GM18870 (cell line): ENCODE measurements at regions not wholly inside any gene's neighbourhood (a gene's known extent, or its start where the extent isn't known, plus 50 kb on each side); places are given as distances from the start of the nearest gene placed in this dataset.
A peak's percentile ranks its signal among the peaks of the same experiment; 100 is the strongest.

Source experiments
- ATAC-seq: cut with Tn5 transposase; IDR thresholded peaks from one replicate; pipeline ENCODE4 v1.9.1; 2021; ENCODE audit warnings: moderate library complexity; ENCODE audit not compliant: unreplicated experiment

DNA sequence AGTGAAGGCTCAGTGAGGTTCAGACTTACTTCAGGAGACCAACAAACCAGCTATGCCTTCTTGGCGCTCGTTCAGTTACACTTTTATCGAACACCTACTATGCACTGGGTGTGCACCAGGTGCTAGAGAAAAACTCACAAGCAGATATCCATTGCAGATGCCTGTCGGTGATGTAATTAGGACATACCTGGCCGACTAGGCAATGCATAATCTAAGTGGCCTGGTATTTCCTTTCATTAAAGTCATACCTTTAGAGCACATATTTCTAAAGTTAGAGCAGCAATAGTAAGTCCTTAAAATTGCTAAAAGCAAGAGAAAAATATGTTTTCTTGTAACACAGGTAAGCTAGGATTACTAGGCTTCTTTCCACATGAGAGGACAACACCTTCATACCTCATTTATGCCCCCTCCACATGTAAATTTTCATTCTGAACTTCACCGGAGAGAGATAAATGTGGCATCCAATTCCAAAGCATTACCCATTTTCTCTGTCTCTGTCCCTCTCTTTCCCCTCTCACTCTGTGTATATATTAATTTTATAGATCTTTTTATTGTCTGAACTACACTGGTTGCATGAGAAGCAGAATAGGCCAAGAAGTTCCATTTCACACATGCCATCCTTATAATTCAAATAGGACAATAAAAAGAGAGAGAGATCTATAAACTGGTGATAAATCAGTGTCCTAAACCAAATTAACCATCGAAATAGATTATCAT, 242.2 kb downstream of the SPTSSA start:
- ATAC-seq: no peak

GRCh38 chr14:34218881-34219280, 243.2 kb downstream of the SPTSSA start:
- no peak for ATAC-seq

- no peak for ATAC-seq
These were observed 247.1 kb downstream of the SPTSSA start for GRCh38 chr14:34214961-34215360.

GRCh38 chr14:34213332-34213731, 248.7 kb downstream of the SPTSSA start:
- no peak for ATAC-seq

DNA sequence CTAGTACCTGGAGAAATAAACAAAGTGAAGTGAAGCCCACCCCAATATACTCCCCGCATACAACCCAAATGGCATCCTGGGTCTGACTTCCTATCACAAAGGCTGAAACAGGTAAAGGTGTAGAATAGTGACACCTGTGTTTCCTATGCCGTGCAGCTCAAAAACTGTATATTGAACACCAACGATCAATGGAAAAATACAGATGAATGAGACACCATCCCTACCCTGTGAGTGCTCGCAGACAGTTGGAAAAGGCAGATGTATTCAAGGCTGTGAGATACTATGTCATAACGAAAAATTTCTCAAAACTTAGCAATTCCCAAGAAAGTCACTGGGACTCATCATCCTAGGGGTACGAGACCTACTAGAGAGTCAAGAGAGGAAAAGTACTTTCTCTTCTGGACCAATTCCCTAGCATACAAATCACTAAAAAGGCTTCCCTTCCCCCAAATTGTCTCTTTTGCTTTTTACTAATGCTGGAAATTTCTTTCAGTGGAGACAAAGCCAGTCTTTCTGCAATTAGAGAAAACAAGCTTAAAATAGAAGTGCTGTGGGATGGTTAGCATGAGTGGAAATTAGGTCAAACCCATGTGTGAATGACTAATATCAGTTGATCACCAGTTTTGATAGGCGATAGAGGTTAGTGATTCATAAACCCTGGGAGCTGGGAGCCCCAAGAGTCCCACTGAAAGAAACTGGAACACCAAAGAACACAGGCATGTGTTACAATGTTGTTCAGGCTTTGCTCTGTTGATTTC, 249.7 kb downstream of the SPTSSA start:
- ATAC-seq: no peak

- peak; percentile 93 for ATAC-seq
These were observed 250.3 kb downstream of the SPTSSA start for GRCh38 chr14:34211732-34212131.

- ATAC-seq: no peak
These were observed 253.5 kb downstream of the SPTSSA start for GRCh38 chr14:34208532-34208931.

- no peak for ATAC-seq
These were observed 254.9 kb upstream of the EGLN3 start for GRCh38 chr14:34205799-34206198.

GRCh38 chr14:34204774-34205173, 253.9 kb upstream of the EGLN3 start:
- ATAC-seq: no peak

DNA sequence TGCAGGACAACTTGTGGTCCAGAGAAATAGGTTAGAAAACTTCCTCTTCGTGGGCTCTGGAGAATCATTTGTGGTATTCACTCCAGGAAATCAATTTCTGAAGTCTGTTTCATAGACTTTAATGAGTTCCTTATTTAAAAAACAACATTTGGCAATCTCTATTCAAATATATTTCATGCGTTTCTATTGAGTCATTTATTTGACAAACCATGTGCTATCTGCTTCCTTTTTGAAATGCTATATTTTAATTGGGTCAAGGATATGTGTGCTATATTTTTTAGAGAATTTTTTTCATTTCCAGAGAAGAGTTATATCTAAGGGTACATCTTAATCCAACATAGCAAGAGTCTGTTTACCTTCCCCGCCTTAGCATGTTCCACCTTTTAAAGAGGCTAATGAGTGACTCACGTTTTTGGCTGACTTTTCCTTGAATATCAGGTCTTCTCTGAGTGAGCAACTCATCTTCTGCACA, 252.4 kb upstream of the EGLN3 start:
- ATAC-seq: no peak

GRCh38 chr14:34201909-34202637, 251.2 kb upstream of the EGLN3 start:
- no peak for ATAC-seq

DNA sequence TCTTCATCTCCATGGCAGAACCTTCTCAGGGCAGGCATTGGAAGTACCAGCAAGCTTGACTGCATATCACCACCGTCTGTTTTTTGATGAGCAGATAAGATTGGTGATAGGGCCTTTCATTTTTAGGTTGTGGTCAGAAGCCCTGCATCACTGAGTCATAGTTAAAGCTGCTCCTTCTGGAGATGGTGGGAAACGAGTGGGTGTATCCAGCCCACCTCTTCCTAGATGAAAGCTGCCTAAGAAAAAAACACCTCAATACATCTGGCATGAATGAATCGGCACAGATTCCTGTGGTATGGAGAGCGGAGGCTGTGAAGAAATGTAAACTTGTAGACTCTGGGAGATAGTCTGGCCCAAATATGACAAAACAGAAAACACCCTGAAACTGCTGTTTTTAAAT, 248.7 kb upstream of the EGLN3 start:
- no peak for ATAC-seq

DNA sequence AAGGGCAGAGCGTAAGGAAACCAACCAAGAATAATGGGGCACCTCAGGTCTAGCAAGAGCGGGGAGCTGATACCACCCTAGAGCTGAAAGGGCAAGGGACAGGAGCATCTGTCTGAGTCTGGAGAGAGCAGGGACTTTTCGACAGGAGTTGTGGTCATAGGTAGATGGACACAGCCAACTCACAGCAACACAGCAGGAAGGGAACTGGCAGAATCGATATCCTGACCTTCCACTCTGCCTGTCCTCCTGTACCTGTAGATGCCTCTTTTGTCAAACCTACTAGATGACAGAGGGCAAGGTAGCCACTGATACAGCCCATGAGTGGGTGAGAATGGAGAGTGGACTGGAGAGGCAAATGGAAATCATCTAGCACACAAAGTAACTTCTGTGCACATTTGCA, 247.2 kb upstream of the EGLN3 start:
- no peak for ATAC-seq

- no peak for ATAC-seq
These were observed 245.1 kb upstream of the EGLN3 start for GRCh38 chr14:34195964-34196363.

GRCh38 chr14:34190717-34191116, 239.8 kb upstream of the EGLN3 start:
- no peak for ATAC-seq

DNA sequence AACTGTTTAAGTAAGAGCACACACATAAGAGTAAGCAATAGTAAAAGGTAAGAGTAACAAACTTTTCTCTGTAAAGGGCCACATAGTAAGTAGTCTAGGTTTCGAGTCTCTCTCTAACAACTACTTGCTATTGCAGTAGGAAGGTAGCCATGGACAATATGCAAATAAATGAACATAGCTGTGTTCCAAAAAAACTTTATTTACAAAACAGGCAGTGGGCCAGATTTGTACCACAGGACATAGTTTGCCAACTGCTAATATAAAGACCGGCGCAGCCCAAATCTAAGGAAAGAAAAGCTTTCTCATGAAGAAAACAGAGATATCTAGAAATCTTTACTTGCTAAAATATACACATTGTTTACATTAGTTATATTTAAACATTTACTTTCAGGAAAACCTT, 239.0 kb upstream of the EGLN3 start:
- no peak for ATAC-seq

DNA sequence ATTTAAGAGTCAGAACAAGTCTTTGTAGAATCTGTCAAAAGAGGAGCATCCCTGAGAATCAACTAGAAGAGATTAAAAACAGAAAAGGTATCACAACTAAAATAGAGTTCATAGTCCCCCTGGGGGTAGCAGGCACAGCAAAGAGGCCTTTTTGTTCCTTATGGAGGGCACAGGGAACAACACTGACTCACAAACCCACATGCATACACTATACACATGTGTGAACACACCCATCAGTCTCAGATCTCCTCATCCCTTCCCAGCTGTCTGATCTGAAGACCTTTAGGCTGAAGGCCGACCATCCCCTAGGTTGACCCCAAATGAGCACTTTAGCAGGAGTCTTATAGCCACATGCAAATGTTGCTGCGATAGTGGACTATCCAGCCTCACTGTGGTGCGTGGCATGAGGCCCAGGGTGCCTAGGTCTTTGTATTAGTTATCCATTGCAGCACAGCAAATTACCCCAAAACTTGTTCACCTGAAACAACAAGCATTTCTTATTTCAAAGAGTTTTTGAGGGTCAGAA, 236.7 kb upstream of the EGLN3 start:
- no peak for ATAC-seq

GRCh38 chr14:34187061-34187460, 236.2 kb upstream of the EGLN3 start:
- no peak for ATAC-seq

DNA sequence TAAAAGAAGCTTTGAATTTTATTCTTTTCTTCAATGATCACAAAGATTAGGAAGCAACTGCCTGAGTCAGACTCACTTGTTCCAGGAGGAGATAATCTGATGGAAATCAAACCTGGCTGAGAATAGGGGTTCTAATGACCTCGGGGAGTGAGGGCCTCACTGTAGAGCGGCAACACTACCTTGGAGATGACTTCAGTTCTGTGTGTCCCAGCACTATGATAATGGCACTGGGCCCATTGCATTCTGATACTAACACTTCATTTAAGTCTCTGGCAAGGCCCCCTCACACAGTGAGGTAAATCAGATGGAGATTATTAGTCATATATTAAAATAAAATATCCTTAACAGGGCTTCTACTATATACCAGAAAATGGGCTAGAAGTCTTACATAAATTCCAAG, 233.3 kb upstream of the EGLN3 start:
- no peak for ATAC-seq

GRCh38 chr14:34183478-34183877, 232.6 kb upstream of the EGLN3 start:
- no peak for ATAC-seq

DNA sequence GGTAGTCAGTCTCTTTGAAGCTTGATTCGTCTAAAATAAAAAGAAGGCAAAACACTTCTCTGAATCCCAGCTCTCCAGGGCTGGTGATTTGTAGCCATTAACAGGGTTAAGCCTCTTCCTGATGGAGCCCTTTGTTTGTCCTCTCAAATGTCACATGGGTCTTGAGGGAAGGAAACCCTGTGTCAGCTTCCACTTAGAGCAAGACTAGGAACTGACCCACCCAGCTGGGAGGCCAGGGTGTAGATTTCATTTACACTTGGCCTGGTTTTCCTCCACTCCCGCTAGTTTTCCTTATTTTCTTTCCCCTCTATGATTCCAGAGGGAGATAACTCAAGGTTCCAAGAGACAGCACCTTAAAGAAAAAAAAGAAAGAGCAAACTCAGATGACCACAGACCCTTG, 230.5 kb upstream of the EGLN3 start:
- no peak for ATAC-seq

- ATAC-seq: no peak
These were observed 230.0 kb upstream of the EGLN3 start for GRCh38 chr14:34180869-34181268.
